Testis (tissue), 2 donors: ENCODE measurements at regions not wholly inside any gene's neighbourhood (a gene's known extent, or its start where the extent isn't known, plus 50 kb on each side); places are given as distances from the start of the nearest gene placed in this dataset.

Experiments
- POLR2A ChIP-seq: fragments of 450-650 bp; IDR thresholded peaks from one replicate; pipeline ENCODE4 v1.6.1; 2017; ENCODE audit warnings: antibody characterized with exemption, mild to moderate bottlenecking, moderate library complexity
- TF ChIP-seq, protein P1 (sequence below), 3 experiments: fragments of 450-650 bp in 2 of 3; fragments of 200-600 bp in 1 of 3; sonication (generic) in 1 of 3; IDR thresholded peaks; one replicate each; pipeline ENCODE4 v1.5.1; 2016 to 2019; ENCODE audit warnings: antibody characterized with exemption in 3 of 3, mild to moderate bottlenecking in 2 of 3, moderate library complexity in 1 of 3

DNA sequence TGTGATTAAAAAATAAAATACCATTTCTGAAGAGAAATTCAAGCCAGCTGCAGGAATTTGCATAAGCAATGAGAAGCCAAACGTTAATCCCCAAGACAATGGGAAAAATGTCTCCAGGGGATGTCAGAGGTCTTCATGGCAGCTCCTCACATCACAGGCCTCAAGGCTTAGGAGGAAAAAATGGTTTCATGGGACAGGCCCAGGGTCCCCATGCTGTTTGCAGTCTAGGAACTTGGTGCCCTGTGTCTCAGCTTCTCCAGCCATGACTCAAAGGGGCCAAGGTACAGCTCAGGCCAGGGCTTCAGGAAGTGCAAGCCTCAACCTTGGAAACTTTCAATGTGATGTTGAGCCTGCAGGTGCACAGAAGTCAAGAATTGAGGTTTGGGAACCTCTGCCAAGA lies 1428.4 kb upstream of the CDH2 start:
- TF ChIP-seq, protein P1, sequence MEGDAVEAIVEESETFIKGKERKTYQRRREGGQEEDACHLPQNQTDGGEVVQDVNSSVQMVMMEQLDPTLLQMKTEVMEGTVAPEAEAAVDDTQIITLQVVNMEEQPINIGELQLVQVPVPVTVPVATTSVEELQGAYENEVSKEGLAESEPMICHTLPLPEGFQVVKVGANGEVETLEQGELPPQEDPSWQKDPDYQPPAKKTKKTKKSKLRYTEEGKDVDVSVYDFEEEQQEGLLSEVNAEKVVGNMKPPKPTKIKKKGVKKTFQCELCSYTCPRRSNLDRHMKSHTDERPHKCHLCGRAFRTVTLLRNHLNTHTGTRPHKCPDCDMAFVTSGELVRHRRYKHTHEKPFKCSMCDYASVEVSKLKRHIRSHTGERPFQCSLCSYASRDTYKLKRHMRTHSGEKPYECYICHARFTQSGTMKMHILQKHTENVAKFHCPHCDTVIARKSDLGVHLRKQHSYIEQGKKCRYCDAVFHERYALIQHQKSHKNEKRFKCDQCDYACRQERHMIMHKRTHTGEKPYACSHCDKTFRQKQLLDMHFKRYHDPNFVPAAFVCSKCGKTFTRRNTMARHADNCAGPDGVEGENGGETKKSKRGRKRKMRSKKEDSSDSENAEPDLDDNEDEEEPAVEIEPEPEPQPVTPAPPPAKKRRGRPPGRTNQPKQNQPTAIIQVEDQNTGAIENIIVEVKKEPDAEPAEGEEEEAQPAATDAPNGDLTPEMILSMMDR (IDR thresholded peaks at IDR 0.05) = no peak
- no peak for TF ChIP-seq POLR2A
